HG03159 (cell line): ENCODE measurements at regions not wholly inside any gene's neighbourhood (a gene's known extent, or its start where the extent isn't known, plus 50 kb on each side); places are given as distances from the start of the nearest gene placed in this dataset.
"Not testable (repeated sequence)": the region's sequence is repeated elsewhere in the genome, so short reads cannot be mapped to it uniquely, and the experiment has no call there.

Experiments used
- ATAC-seq: cut with Tn5 transposase; IDR thresholded peaks from one replicate; pipeline ENCODE4 v1.9.1; 2021; ENCODE audit warnings: mild to moderate bottlenecking, moderate library complexity; ENCODE audit not compliant: unreplicated experiment

DNA sequence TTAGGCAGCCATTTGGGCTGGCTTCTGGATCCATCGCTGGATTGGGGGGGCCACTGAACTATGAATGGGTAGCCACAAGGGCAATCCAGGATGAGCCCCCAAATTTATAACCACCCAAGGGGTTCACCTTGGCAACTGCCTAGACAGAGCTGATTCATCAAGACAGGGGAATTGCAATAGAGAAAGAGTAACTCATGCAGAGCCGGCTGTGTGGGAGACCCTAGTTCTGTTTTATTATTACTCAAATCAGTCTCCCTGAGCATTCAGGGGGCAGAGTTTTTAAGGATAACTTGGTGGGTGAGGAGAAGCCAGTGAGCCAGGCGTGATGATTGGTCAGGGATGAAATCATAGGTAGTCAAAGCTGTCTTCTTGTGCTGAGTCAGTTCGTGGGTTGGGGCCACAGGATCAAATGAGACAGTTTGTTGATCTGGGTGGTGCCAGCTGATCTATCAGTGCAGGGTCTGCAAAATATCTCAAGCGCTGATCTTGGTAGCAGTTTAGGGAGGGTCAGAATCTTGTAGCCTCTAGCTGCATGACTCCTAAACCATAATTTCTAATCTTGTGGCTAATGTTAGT, 57.9 kb downstream of the DNAJB9 start:
- ATAC-seq, result no peak

DNA sequence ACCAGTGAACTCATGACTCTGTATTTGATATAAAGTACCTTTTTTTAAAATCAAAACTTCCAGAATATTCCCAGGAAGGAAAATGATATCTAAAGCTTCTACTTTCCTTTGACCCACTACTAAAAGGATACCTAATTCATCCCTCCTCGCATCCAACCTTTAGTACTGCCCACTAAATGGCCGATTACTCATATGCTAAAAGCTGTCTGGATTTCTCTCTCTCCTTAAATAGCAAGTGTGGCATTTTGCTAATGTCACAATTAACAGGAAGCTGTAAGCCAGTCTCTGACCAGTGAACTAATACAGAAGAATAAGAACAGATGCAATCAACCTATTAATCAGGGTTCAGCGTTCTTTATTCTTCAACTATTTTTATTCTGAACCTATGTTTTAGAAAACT, 59.0 kb downstream of the DNAJB9 start:
- no peak for ATAC-seq

DNA sequence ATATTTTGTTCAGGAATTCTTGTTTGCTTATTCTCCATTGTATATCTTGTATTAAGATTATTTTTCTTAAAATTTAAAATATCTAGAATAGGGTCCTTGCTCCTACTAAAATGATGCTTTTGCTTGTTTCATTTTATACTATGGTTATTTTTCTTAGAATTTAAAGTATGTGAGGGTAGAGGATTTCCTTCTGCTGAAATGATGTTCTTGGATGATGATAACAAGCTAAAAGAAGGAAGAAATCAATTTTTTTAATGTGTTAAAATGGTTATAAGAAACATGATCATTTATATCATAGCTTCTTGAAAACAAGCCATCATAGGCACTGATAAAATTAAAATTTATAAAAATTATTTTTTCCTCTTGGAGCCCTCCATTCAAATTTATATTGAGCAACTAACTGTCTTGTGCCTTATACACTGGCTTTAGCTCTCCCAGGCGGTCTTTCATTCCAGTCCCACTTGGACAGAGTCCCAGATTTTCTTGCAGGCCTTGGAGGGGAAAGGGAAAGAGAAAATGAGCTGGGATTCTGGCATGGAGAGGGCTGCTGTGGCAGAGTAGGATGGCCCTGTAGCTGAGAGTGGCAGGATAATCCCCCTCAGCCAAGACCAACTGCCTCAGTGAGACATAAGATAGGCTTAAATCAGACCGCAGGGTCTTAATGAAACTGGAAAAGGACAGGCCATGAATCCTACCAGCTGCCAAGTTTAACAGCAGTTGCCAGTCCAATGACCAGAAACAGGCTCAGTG, 60.2 kb downstream of the DNAJB9 start:
- no peak for ATAC-seq

DNA sequence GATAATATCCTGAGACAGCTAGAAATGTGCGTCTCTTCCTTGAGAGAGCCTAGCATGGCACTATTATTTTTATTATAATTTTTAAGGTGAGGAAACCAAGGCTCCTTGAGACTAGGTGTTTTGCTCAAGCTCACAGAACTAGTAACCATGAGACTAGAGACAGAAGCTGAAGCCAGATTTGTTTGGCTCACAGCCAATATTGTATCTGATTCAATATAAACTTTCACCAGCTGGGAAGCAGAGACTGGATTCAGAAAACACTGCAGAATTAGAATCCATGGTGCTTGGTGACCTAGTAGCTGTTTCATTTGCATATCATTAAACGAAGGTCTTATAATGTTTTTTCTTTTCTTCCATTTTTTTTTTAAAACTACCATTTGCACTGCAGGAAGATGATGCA, 64.4 kb downstream of the DNAJB9 start:
- no peak for ATAC-seq

DNA sequence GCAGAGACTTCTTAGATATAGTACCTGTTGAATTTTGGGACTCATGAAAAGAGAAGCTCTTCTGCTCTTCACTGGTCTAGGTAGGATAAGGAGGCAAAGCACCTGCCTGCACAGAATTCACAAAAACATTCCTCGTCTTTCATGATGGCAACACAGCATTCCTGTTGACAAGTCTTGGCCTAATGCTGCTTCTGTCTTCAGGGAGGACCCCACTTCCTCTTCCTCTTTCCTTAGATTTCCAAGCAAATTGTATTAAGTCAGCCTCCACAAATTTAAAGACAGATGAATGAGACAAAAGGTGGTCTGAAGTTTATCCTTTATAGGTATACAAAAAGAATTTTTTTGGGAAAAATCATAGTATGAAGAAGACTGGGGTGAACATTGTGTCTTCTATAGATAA, 64.9 kb downstream of the DNAJB9 start:
- no peak for ATAC-seq

DNA sequence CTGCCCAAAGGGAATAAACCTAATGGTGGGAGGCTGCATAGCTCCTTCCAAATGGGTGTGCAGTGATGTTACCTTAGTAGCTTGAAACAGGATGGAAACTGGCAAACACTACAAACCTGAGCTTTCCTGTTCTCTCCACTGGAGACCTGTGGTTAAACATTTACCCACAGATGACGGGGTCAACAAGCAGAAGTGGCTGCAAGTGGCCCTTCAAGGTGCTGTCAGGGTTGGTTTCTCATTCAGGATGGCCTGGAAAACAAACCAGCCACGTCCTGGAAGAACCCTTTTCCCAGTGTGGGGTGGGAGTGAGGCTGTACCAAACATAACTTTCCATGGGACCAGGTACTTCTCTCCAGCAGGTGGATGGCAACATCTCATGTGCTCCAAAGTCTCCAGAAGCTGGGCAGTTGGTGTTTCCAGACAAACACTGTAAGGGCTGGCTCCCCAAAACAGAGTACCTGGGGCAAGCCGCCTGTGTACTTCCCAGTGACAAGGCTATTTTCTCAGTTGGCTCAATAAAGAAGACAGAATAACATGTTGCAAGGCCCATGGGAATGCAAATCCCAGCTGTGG, 67.5 kb downstream of the DNAJB9 start:
- no peak for ATAC-seq

DNA sequence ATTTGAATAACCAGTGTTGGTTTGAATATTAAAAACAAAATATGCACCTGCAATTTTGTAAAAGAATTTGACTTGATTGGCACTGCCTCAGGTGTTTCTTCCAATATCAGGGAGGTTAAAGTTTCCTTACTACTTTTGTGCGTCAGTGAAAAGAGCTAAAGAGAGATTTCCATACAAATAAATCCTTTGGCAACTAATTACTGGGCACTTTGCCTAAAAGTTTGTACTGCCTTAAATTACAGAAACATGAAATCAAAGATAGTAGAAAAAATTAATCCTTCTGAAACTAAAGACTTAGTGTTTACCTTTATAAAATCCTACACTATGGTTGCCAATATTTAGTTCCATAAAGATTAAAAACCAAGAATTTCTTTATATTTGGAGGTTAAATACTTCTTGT, 72.5 kb downstream of the DNAJB9 start:
- ATAC-seq, result no peak

DNA sequence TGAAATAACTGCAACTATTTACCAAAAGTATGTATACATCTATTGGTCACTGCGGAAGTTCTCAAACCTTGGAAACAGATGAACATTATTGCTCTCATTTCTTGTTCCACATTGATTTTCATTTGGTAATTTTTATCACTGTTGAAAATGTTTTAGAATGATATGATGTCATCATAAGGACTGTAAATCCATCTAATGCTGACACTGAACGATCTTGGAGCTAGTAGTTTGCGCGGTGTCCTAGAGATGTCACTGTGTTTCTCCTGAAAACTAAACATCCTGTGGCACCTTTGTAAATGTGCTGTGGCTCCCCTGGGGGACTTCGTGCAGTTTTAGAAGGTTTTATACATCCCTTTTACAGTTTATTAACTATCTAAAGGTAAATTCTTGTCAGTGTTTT, 73.5 kb downstream of the DNAJB9 start:
- no peak for ATAC-seq

DNA sequence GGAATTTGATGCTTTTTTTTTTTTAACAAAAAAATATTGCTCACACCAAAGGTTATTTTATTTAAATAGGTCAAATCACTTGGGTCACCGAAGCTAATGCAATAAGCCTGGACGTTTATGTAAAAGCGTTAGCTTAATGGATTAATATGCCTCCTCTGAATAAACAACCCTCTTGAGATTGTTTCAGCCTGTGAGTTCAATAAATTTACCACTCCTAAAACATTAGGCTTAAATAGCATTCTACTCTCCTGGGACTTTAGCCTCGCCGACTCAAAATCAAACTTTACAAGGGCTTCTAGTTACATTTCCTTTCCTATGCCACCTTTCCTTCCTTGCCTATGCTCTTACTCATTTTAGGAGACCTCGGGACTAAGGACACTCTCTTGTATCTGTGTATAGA, 79.3 kb downstream of the DNAJB9 start:
- ATAC-seq, result no peak

DNA sequence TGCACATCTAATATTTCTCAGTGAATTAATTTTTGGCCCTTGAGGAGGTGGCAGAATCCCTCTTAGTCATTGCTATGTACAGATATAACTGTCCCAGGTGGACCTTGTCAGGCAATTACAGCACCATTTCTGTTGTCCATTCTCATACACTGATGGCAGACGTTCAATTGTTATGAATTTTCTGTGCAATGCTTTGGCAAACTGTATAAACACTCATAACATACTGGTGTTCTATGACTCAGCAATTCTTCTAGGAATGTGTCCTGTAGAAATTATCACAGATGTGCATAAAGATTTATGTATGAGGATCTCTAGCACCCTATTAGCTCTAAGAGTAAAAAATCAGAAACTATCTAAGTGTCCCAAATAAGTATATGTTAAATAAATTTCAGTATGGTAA, 80.8 kb downstream of the DNAJB9 start:
- ATAC-seq, result no peak

DNA sequence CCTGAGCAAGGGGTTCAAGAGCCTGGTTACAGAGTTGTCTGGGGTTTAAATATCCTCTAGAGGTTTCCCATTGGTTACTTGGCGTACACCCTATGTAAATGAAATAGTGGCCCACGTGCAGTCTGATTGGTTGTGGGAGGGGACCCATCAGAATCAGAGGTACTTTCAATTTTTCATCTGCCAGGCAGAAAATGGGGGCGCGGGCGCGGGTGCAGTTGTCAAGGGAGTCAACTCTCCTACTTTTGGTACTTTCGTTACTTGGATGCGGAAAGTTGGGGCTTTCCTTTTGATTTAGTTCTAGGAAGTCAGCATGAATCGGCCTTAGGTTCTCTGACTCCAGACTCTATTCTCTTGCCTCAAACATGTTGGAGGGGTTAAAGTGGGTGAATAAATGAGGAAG, 83.2 kb downstream of the DNAJB9 start:
- ATAC-seq, result no peak

DNA sequence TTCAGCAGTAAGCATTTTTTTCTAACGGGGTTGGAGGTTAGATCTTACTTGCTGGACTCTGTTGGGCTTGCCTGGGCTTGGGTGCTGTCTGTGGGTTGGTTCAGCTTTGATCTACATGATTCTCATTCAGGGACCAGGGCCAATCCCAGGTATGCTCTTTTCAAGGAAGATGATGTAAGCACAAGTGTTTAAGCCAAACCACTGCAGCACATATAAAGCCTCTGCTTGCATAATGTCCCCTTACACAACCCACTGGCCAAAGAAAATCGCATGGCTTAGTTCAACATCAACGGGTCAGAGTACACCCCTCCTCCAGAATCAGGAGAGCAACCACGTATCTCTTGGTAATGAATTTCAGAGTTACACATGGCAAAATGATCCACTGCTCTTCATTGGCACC, 83.9 kb downstream of the DNAJB9 start:
- ATAC-seq, result no peak

DNA sequence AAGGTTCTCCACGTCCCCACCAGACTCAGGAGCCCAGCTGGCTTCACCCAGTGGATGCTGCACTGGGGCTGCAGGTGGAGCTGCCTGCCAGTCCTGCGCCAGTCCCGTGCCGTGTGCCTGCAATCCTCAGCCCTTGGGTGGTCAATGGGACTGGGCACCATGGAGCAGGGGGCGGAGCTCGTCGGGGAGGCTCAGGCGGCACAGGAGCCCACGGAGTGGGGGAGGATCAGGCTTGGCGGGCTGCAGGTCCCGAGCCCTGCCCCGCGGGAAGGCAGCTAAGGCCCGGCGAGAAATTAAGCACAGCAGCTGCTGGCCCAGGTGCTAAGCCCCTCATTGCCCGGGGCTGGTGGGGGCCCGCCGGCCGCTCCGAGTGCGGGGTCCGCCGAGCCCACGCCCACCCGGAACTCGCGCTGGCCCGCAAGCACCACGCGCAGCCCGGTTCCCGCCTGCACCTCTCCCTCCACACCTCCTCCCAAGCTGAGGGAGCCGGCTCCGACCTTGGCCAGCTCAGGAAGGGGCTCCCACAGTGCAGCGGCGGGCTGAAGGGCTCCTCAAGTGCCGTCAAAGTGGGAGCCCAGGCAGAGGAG, 87.6 kb downstream of the DNAJB9 start:
- not testable (repeated sequence) for ATAC-seq

DNA sequence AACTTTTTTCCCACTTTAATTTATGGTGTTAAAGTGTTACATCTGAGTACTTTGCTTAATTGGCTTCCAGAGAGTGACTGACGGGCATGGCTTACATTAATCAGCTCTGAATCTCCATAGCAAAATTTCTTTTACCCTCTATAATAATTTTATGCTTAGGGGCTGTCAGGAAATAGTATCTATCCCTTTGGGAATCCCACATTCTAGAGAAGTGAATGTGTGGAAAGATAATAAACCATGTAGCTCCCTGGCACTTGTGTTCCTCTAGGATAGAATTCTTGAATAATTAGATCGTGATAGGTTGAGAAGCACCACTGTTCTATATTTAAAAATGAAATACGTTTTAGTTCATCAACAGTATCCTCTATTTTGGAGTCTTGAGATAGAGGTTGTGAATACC, 89.6 kb downstream of the DNAJB9 start:
- no peak for ATAC-seq

DNA sequence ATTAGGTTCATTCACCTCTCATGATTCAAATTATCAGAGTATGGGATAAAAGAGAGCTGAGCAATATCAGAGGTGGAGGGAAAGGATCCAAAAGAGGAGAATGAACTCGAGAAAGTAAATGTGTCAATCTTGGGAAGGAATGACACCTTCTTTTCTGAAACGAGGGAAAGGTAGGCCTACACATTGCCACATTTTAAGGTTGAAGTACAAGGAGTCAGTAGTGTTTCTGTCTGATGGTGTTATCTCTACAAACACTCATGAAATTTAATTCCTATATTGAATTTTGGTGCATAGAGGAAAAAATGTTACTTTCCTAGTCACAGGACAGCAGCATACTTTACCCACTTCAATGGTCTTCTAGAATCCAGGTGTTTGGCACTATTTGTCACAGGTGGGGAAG, 90.2 kb downstream of the DNAJB9 start:
- no peak for ATAC-seq

DNA sequence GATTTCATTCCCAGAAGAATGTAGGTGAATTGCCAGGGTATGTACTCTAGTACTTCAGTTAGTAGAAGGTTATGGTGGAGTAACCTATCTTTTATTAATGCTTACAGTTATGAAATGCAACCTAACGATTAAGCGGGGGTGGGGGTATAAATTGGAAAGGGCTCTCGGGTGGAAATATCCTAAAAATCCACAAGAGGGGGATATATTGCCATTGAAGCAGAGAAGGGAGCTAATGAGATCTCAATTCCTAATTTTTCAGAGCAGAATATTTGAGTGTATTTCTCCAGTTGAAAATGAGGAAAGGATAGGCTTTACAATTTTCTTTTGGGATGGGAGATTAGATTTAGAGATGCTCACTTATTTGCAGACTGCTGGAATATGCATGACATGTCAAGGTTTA, 90.8 kb downstream of the DNAJB9 start:
- no peak for ATAC-seq

DNA sequence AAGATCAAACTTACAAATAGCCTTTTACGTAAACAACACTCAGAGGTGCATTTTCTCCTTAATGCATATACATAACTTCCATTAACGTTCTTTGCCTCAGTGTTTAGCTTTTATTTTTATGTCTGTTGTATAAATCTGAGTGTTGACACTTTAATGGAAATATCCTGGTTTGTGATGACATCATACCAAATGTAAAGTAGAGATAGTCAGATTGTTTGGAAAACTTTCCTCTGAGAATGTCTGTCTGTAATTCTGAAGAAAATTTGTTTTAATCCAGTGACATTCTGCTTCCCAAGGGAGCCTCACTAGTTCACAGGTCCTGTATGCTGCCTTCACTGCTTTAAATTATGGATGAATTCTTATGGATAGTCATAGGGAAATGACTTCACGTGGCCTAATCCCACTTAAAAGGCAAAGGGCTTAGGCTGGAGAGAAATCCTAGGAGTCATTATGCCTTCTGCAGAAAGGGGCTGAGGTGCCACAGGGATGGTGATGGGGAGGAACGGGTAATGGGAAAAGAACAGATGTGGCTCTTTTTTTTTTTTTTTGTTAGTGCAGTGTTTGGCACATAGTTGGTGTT, 93.2 kb downstream of the DNAJB9 start:
- ATAC-seq, result no peak

DNA sequence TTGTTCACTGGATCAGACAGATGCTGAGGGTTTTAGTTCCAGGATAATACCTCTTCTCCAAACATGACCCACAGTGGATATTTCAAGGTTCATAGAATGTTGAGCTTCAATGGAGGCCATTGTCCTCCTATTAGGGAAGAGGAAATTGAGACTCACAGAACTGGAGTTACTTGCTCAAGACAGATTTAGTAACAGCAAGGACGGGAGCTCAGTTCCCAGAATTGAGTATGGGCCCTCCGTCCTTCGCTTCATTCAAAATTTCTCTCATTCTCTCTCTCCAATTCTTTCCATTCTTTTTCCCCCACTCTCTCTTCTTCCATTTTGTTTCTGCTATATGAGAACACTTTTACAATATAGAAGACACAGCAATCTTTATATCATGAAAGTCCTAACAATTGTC, 94.0 kb downstream of the DNAJB9 start:
- no peak for ATAC-seq

DNA sequence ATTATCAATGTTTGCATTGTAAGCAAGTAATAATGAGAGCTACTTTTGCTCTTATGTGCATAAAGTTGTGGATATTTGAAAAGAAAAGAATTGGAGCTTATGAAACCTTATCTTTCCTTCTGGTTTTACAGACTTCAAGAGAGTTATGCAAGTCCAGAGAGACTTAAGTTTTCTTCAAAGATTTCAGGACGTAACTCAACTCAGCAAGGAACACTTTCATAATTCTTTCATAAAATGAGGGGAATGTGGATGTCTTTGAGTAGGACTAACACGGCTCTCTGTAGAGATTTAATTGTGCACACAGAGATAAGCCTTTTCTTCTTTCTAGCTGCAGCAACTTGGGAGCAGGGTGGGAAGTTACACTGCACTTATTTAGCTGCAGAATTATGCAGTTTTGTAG, 97.5 kb downstream of the DNAJB9 start:
- no peak for ATAC-seq

DNA sequence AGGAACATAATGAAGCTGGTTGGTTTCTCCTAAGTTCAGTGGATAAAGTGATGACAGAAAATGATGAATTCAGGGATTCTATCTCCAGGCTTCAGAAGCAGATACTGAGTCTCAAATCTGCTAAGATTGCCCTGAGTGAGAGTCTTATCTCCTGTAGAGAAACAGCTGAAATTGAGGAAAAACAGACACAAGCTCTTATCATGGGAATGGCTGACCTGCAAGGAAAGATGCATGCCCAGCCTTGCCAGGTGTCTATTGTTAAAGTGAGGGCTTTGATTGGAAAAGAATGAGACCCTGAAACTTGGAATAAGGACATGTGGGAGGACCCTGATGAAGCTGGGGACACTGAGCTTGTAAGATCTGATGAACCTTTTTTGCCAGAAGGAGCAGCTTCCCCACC, 100.3 kb downstream of the DNAJB9 start:
- no peak for ATAC-seq

DNA sequence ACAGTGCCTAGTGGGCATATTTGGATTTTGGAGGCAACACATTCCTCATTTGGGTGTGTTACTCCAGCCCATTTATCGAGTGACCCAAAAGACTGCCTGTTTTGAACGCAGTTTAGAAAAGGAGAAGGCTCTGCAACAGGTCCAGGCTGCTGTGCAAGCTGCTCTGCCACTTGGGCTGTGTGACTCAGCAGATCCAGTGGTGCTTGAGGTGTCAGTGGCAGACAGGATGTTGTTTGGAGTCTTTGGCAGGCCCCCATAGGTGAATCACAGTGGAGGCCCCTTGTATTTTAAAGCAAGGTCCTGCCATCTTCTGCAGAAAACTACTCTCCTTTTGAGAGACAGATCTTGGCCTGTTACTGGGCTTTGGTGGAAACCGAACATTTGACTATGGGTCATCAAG, 104.0 kb downstream of the DNAJB9 start:
- not testable (repeated sequence) for ATAC-seq

DNA sequence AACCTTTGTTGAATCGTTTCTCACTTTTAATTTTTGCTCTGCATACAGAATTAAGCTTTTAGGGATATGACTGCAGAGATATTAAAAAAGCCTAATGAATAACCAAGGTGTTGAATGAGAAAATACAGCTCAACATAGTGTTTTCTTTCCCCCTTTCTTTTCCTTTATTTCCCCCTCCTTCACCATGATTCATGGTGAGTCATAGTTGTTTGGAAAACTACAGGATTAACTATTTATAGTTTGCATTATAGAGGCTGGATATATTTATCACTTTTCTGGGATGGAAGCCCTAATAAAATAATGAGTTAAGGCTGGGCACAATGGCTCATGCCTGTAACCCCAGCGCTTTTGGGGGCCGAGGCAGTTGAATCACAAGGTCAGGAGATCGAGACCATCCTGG, 115.0 kb downstream of the DNAJB9 start:
- no peak for ATAC-seq
